ENCODE measurements at regions not wholly inside any gene's neighbourhood (a gene's known extent, or its start where the extent isn't known, plus 50 kb on each side); places are given as distances from the start of the nearest gene placed in this dataset.

DNA sequence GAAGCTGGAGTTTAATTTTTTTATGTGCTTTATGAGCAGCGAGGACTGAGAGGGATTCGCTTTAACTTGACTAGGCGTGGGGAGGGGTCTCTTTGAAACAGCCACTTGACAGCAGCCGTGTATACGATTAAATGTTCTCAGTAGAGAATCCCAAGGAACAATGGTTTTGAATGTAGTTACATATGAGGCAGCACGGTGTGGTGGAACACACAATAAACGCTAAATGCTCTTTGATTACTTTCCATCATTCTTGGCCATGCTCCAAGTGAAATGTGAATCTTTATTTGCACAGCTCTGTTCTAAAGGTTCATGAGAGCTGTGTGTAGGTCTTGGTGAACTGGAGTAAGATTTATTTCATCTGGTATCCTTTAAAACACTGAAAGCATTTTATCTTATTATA, 251.4 kb upstream of the TGFBR2 start:
- TF ChIP-seq POLR2A (IDR thresholded peaks at IDR 0.05; ENCODE audit: low read length) = no peak
- TF ChIP-seq GATA1 (IDR thresholded peaks at IDR 0.05; ENCODE audit: low read depth, low read length) = no peak
